C4-2B (cell line): ENCODE measurements at regions not wholly inside any gene's neighbourhood (a gene's known extent, or its start where the extent isn't known, plus 50 kb on each side); places are given as distances from the start of the nearest gene placed in this dataset.

Experiments used
- ZFX ChIP-seq: fragments of 450-650 bp; IDR thresholded peaks from 2 replicates; pipeline ENCODE4 v1.6.1; 2017
- TF ChIP-seq, protein P1 (sequence below): fragments of 450-650 bp; conservative IDR thresholded peaks from 2 replicates; pipeline ENCODE4 v1.5.1; 2017; ENCODE audit warnings: mild to moderate bottlenecking

DNA sequence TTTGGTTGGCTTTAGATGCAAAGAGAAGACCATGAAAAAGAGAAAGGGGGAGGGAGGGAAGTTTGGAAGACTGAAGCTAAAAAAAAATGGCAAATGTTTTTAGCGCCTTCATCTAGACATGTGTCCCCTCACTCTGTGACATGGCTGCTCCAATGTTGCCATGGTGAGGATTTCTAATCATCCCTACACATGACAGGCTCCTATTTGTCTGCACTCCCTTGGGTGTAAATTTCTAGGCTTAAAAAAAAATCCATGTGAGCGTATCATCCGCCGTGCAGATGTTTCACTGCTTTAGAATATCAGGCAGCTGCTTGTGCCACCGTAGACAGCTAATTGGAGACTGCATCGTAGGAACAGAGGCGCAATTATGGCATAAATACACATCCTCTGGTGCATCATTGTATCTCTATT, 761.1 kb upstream of the MMS22L start:
- TF ChIP-seq, protein P1, sequence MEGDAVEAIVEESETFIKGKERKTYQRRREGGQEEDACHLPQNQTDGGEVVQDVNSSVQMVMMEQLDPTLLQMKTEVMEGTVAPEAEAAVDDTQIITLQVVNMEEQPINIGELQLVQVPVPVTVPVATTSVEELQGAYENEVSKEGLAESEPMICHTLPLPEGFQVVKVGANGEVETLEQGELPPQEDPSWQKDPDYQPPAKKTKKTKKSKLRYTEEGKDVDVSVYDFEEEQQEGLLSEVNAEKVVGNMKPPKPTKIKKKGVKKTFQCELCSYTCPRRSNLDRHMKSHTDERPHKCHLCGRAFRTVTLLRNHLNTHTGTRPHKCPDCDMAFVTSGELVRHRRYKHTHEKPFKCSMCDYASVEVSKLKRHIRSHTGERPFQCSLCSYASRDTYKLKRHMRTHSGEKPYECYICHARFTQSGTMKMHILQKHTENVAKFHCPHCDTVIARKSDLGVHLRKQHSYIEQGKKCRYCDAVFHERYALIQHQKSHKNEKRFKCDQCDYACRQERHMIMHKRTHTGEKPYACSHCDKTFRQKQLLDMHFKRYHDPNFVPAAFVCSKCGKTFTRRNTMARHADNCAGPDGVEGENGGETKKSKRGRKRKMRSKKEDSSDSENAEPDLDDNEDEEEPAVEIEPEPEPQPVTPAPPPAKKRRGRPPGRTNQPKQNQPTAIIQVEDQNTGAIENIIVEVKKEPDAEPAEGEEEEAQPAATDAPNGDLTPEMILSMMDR, result no peak
- no peak for TF ChIP-seq ZFX
